K562 (cell line): ENCODE measurements at regions not wholly inside any gene's neighbourhood (a gene's known extent, or its start where the extent isn't known, plus 50 kb on each side); places are given as distances from the start of the nearest gene placed in this dataset.

ENCODE experiments used
- ATAC-seq: fragments of 200-7000 bp; cut with Tn5 transposase; 3 replicates; pipeline ENCODE4 v1.9.1; 2020; ENCODE audit warnings: moderate library complexity
- BruUV-seq: library from RNA; stranded (reverse); fragments of 400-500 nt; replicated peaks from 2 replicates; lab custom pipeline; 2021; lab: Mats Ljungman, UMichigan
- CTCF ChIA-PET: fragments of 300-600 bp; formaldehyde crosslinking; extraction: SDS; loops from one replicate; lab custom pipeline; 2021; ENCODE audit warnings: low intra/inter-chr PET ratio; lab: Yijun Ruan, JAX
- POLR2A ChIA-PET: fragments of 300-600, 350-650 bp; sonication (Branson Sonifier 250); formaldehyde crosslinking; extraction: SDS; loops from one replicate; lab custom pipeline; 2021; ENCODE audit warnings: antibody characterized with exemption, inconsistent platforms; lab: Yijun Ruan, JAX
- DNase-seq, 4 experiments: peaks; one replicate each; pipeline versions ENCODE4 v3.0.0 to v3.0.0-alpha.2; 2011 to 2018; ENCODE audit warnings: low spot score in 3 of 4, mixed read lengths in 3 of 4; ENCODE audit errors: extremely low read depth in 1 of 4
- FAIRE-seq: peaks from 2 replicates; lab custom pipeline; 2011; peaks lifted over from hg19 to GRCh38; lab: Jason Lieb, UNC
- H2AFZ ChIP-seq: 2 replicates; pipeline ENCODE4 v1.6.0; 2011; ENCODE audit warnings: low read depth, low read length, control low read depth, inconsistent platforms
- H3K27ac ChIP-seq: fragments of 200-600 bp; 3 replicates; pipeline ENCODE4 v1.8.0; 2011; ENCODE audit warnings: low read depth, mild to moderate bottlenecking, control low read depth, inconsistent platforms, low read length, moderate library complexity, mixed read lengths; ENCODE audit errors: extremely low read depth
- H3K27me3 ChIP-seq, 2 experiments: fragments of 300-600 bp in 1 of 2; 2 replicates in 1 of 2; 3 replicates in 1 of 2; pipeline versions ENCODE4 v1.6.0 to v1.8.0; 2011; ENCODE audit warnings: inconsistent platforms in 2 of 2, low read length in 2 of 2, mild to moderate bottlenecking in 1 of 2, mixed read lengths in 1 of 2, moderate library complexity in 1 of 2; ENCODE audit not compliant: control insufficient read depth in 2 of 2, insufficient read depth in 2 of 2
- H3K36me3 ChIP-seq: fragments of 300-600 bp; 3 replicates; pipeline ENCODE4 v1.8.0; 2011; ENCODE audit warnings: mild to moderate bottlenecking, low read length, inconsistent platforms; ENCODE audit not compliant: control insufficient read depth, insufficient read depth
- H3K4me1 ChIP-seq, 2 experiments: fragments of 200-600 bp in 1 of 2; replicated peaks in 1 of 2; 2 replicates in 1 of 2; 3 replicates in 1 of 2; pipeline versions ENCODE4 v1.5.1 to v1.8.0; 2011; ENCODE audit warnings: inconsistent platforms in 2 of 2, low read length in 2 of 2, mild to moderate bottlenecking in 1 of 2, mixed read lengths in 1 of 2, moderate library complexity in 1 of 2; ENCODE audit not compliant: control insufficient read depth in 2 of 2, insufficient read depth in 2 of 2
- H3K4me2 ChIP-seq: 2 replicates; pipeline ENCODE4 v1.6.1; 2011; ENCODE audit warnings: low read length, control low read depth, inconsistent platforms, mixed read lengths; ENCODE audit not compliant: insufficient read depth
- H3K4me3 ChIP-seq: fragments of 200-600 bp; sonication (generic), shearing (Covaris generic); 2 replicates; pipeline ENCODE4 v1.5.1; 2016; ENCODE audit warnings: control low read depth, inconsistent platforms
- H3K79me2 ChIP-seq: fragments of 200-600 bp; 3 replicates; pipeline ENCODE4 v1.8.0; 2011; ENCODE audit warnings: low read length, inconsistent platforms; ENCODE audit not compliant: control insufficient read depth, insufficient read depth
- H3K9ac ChIP-seq, 2 experiments: 2 replicates each; pipeline versions ENCODE4 v1.6.0 to v1.6.1; 2011; ENCODE audit warnings: low read depth in 2 of 2, low read length in 2 of 2, control low read depth in 1 of 2, inconsistent platforms in 1 of 2, mild to moderate bottlenecking in 1 of 2, mixed read lengths in 1 of 2; ENCODE audit not compliant: insufficient read depth in 1 of 2
- H3K9me1 ChIP-seq: one replicate; pipeline ENCODE4 v1.6.0; 2011; ENCODE audit warnings: inconsistent platforms, mild to moderate bottlenecking, low read length, moderate library complexity; ENCODE audit not compliant: control insufficient read depth, insufficient read depth
- H3K9me3 ChIP-seq: replicated peaks from 2 replicates; pipeline ENCODE4 v1.5.1; 2011; ENCODE audit warnings: low read depth, low read length, inconsistent platforms; ENCODE audit not compliant: control insufficient read depth, insufficient read depth
- H4K20me1 ChIP-seq: replicated peaks from 2 replicates; pipeline ENCODE4 v1.6.1; 2011; ENCODE audit warnings: low read length, inconsistent platforms, mixed read lengths; ENCODE audit not compliant: control insufficient read depth, insufficient read depth
- BHLHE40 ChIP-seq: IDR thresholded peaks from 2 replicates; pipeline ENCODE4 v1.6.1; 2011; ENCODE audit warnings: low read length, improper control_type of control experiment
- CHCHD3 ChIP-seq: fragments of 250-450 bp; sonication (Bioruptor Pico); IDR thresholded peaks from 2 replicates; pipeline ENCODE4 v2.1.2; 2022; ENCODE audit warnings: mild to moderate bottlenecking
- HCFC1 ChIP-seq: IDR thresholded peaks from 2 replicates; pipeline ENCODE4 v1.6.1; 2012; ENCODE audit warnings: low read depth, low read length, improper control_type of control experiment
- JUNB ChIP-seq: fragments of 450-650 bp; formaldehyde crosslinking; conservative IDR thresholded peaks from 2 replicates; pipeline ENCODE4 v1.4.0; 2020; ENCODE audit warnings: mild to moderate bottlenecking
- NR2C2 ChIP-seq, 2 experiments: fragments of 200-800 bp in 1 of 2; sonication (Bioruptor generic) in 1 of 2; sonication (generic) in 1 of 2; formaldehyde crosslinking in 1 of 2; IDR thresholded peaks; 2 replicates each; pipeline versions ENCODE4 v1.6.1 to v1.8.0; 2016 to 2022; ENCODE audit warnings: mild to moderate bottlenecking in 1 of 2, missing compliant biosample characterization in 1 of 2, missing genetic modification characterization in 1 of 2, missing genetic modification reagents in 1 of 2
- NR2F6 ChIP-seq: fragments of 450-650 bp; formaldehyde crosslinking; IDR thresholded peaks from 2 replicates; pipeline ENCODE4 v1.4.0; 2020; ENCODE audit warnings: mild to moderate bottlenecking
- POLR3A ChIP-seq: IDR thresholded peaks from 2 replicates; pipeline ENCODE4 v1.6.1; 2011; ENCODE audit warnings: borderline replicate concordance, mild to moderate bottlenecking, moderate library complexity; ENCODE audit not compliant: insufficient read length, insufficient read depth; ENCODE audit errors: extremely low read depth
- PTRF ChIP-seq: fragments of 450-650 bp; IDR thresholded peaks from 2 replicates; pipeline ENCODE4 v1.6.1; 2016; ENCODE audit warnings: mild to moderate bottlenecking, missing genetic modification characterization, missing compliant biosample characterization
- SMAD2 ChIP-seq: fragments of 150-350 bp; IDR thresholded peaks from 2 replicates; pipeline ENCODE4 v1.6.1; 2014; ENCODE audit warnings: low read depth, mild to moderate bottlenecking, low read length
- TAF7 ChIP-seq: fragments of 450-650 bp; IDR thresholded peaks from 2 replicates; pipeline ENCODE4 v1.6.1; 2016; ENCODE audit warnings: missing genetic modification characterization, missing compliant biosample characterization
- TBP ChIP-seq: optimal IDR thresholded peaks from 2 replicates; pipeline ENCODE3; 2011; ENCODE audit warnings: low read depth, low read length, improper control_type of control experiment
- ZNF347 ChIP-seq: fragments of 450-650 bp; formaldehyde crosslinking; IDR thresholded peaks from 2 replicates; pipeline ENCODE4 v1.4.0; 2020; ENCODE audit warnings: low read depth, mild to moderate bottlenecking, moderate library complexity
- ZNF445 ChIP-seq: fragments of 250-450 bp; sonication (Bioruptor Pico); IDR thresholded peaks from 2 replicates; pipeline ENCODE4 v1.4.0; 2020; ENCODE audit warnings: low read depth, mild to moderate bottlenecking, moderate library complexity
- ZNF764 ChIP-seq: fragments of 250-450 bp; sonication (Bioruptor Pico); IDR thresholded peaks from 2 replicates; pipeline ENCODE4 v1.4.0; 2020; ENCODE audit warnings: low read depth, mild to moderate bottlenecking, moderate library complexity
- WGBS: fragments of 100-300 bp; shearing (Covaris generic); methylation state at CpG from one replicate; pipeline ENCODE4 v1.1.6; 2016; ENCODE audit warnings: low coverage, mixed read lengths; ENCODE audit not compliant: insufficient coverage; ENCODE audit errors: missing lambda C conversion rate; 5-methylcytosine and 5-hydroxymethylcytosine counted together
- in situ Hi-C: fragments of 300-500 bp; cut with MboI; formaldehyde crosslinking; loops from 4 replicates; pipeline ENCODE4 v1.15.0; 2018; ENCODE audit warnings: inconsistent platforms, mixed read lengths
- intact Hi-C: fragments of 100-400 bp; cut with micrococcal nuclease; formaldehyde crosslinking; loops from 2 replicates; pipeline ENCODE4 v1.14.2; 2022
- TF ChIP-seq, protein P1 (sequence below): sonication (generic); formaldehyde crosslinking; IDR thresholded peaks from 2 replicates; pipeline ENCODE4 v1.5.0; 2020; ENCODE audit warnings: missing genetic modification reagents
- TF ChIP-seq, protein P2 (sequence below): fragments of 250-450 bp; sonication (Bioruptor Pico); IDR thresholded peaks from 2 replicates; pipeline ENCODE4 v1.4.0; 2020
- TF ChIP-seq, protein P3 (sequence below): fragments of 250-450 bp; sonication (Bioruptor Pico); IDR thresholded peaks from 2 replicates; pipeline ENCODE4 v1.4.0; 2020; ENCODE audit warnings: mild to moderate bottlenecking

DNA sequence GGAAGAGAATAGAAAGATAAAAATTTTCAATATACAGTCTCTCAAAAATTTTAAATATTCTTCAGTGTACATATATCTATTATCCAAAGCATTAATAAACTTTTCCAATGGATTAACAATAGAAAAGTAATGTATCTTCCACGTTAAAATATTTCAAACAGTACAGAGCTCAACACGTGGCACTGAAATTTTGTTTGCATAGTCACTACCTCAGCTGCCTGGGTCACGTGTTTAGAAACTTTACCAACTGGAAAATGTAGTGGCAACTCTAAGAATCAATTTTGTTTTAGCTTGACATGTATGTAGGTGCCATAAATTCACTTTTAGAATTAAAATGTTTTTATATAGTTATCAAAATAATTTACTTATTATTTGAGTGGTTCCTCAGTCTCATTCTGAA lies 85.3 kb downstream of the CNTN3 start:
- DNase-seq (no peak), ATAC-seq (no peak), FAIRE-seq (no peak)
- no TSS peak for BruUV-seq
- Histone ChIP-seq H2AFZ (no peak overlapping the region), H3K9ac (no peak overlapping the region), H3K79me2 (no peaks in the 10 kb centered on the region), H3K9me3 (no peaks in the 10 kb centered on the region; the same call in 1 of the 2 replicates), H3K4me2 (no peak overlapping the region), H3K27me3 (no peaks in the 10 kb centered on the region), H3K36me3 (no peaks in the 10 kb centered on the region), H3K4me1 (no peaks in the 10 kb centered on the region), H3K4me3 (no peak overlapping the region), H3K27ac (no peak overlapping the region), H4K20me1 (no peaks in the 10 kb centered on the region), H3K9me1 (no peaks in the 10 kb centered on the region)
- intact Hi-C loops (no loop called here), in situ Hi-C loops (no loop called here)
- POLR2A ChIA-PET = no interaction called here
- CTCF ChIA-PET = no interaction called here
- WGBS = 0% methylated on average over 3 of the region's 3 CpGs
- TF ChIP-seq ZNF445 (no peak), NR2C2 (CRISPR knock-in tag; IDR thresholded peaks at IDR 0.05) (no peak), NR2C2 (tag; IDR thresholded peaks at IDR 0.05) (no peak), CHCHD3 (no peak), TBP (no peak), HCFC1 (no peak), PTRF (tag) (no peak), BHLHE40 (no peak), JUNB (CRISPR knock-in tag) (no peak), TAF7 (no peak), NR2F6 (no peak), POLR3A (no peak), ZNF347 (no peak), SMAD2 (no peak), ZNF764 (no peak)
- TF ChIP-seq, protein P1, sequence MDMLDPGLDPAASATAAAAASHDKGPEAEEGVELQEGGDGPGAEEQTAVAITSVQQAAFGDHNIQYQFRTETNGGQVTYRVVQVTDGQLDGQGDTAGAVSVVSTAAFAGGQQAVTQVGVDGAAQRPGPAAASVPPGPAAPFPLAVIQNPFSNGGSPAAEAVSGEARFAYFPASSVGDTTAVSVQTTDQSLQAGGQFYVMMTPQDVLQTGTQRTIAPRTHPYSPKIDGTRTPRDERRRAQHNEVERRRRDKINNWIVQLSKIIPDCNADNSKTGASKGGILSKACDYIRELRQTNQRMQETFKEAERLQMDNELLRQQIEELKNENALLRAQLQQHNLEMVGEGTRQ (CRISPR knock-in tag) = no peak
- TF ChIP-seq, protein P2, sequence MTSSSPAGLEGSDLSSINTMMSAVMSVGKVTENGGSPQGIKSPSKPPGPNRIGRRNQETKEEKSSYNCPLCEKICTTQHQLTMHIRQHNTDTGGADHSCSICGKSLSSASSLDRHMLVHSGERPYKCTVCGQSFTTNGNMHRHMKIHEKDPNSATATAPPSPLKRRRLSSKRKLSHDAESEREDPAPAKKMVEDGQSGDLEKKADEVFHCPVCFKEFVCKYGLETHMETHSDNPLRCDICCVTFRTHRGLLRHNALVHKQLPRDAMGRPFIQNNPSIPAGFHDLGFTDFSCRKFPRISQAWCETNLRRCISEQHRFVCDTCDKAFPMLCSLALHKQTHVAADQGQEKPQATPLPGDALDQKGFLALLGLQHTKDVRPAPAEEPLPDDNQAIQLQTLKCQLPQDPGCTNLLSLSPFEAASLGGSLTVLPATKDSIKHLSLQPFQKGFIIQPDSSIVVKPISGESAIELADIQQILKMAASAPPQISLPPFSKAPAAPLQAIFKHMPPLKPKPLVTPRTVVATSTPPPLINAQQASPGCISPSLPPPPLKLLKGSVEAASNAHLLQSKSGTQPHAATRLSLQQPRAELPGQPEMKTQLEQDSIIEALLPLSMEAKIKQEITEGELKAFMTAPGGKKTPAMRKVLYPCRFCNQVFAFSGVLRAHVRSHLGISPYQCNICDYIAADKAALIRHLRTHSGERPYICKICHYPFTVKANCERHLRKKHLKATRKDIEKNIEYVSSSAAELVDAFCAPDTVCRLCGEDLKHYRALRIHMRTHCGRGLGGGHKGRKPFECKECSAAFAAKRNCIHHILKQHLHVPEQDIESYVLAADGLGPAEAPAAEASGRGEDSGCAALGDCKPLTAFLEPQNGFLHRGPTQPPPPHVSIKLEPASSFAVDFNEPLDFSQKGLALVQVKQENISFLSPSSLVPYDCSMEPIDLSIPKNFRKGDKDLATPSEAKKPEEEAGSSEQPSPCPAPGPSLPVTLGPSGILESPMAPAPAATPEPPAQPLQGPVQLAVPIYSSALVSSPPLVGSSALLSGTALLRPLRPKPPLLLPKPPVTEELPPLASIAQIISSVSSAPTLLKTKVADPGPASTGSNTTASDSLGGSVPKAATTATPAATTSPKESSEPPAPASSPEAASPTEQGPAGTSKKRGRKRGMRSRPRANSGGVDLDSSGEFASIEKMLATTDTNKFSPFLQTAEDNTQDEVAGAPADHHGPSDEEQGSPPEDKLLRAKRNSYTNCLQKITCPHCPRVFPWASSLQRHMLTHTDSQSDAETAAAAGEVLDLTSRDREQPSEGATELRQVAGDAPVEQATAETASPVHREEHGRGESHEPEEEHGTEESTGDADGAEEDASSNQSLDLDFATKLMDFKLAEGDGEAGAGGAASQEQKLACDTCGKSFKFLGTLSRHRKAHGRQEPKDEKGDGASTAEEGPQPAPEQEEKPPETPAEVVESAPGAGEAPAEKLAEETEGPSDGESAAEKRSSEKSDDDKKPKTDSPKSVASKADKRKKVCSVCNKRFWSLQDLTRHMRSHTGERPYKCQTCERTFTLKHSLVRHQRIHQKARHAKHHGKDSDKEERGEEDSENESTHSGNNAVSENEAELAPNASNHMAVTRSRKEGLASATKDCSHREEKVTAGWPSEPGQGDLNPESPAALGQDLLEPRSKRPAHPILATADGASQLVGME (CRISPR knock-in tag) = no peak
- TF ChIP-seq, protein P3, sequence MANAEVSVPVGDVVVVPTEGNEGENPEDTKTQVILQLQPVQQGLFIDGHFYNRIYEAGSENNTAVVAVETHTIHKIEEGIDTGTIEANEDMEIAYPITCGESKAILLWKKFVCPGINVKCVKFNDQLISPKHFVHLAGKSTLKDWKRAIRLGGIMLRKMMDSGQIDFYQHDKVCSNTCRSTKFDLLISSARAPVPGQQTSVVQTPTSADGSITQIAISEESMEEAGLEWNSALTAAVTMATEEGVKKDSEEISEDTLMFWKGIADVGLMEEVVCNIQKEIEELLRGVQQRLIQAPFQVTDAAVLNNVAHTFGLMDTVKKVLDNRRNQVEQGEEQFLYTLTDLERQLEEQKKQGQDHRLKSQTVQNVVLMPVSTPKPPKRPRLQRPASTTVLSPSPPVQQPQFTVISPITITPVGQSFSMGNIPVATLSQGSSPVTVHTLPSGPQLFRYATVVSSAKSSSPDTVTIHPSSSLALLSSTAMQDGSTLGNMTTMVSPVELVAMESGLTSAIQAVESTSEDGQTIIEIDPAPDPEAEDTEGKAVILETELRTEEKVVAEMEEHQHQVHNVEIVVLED = no peak
